Muscle of leg (tissue), 3 donors: ENCODE measurements at regions not wholly inside any gene's neighbourhood (a gene's known extent, or its start where the extent isn't known, plus 50 kb on each side); places are given as distances from the start of the nearest gene placed in this dataset.

ENCODE experiments used
- DNase-seq: peaks from one replicate; pipeline ENCODE4 v3.0.0; 2013
- H3K27ac ChIP-seq: one replicate; pipeline ENCODE4 v1.5.1; 2013; ENCODE audit warnings: mild to moderate bottlenecking, low read length, control low read depth
- H3K27me3 ChIP-seq: one replicate; pipeline ENCODE4 v1.6.1; 2013; ENCODE audit warnings: low read length; ENCODE audit not compliant: control insufficient read depth, insufficient read depth
- H3K36me3 ChIP-seq: one replicate; pipeline ENCODE4 v1.6.1; 2013; ENCODE audit warnings: low read length; ENCODE audit not compliant: control insufficient read depth, insufficient read depth
- H3K4me1 ChIP-seq: one replicate; pipeline ENCODE4 v1.6.1; 2013; ENCODE audit warnings: low read length; ENCODE audit not compliant: control insufficient read depth, insufficient read depth
- H3K4me3 ChIP-seq: one replicate; pipeline ENCODE4 v1.5.1; 2013; ENCODE audit warnings: low read length, control low read depth
- H3K9me3 ChIP-seq: replicated peaks from 2 replicates; pipeline ENCODE4 v1.6.1; 2013; ENCODE audit warnings: low read depth, low read length; ENCODE audit not compliant: control insufficient read depth
- WGBS: methylation state at CpG from one replicate; pipeline ENCODE4 v1.1.5; 2013; ENCODE audit warnings: missing lambda C conversion rate; ENCODE audit not compliant: insufficient coverage; 5-methylcytosine and 5-hydroxymethylcytosine counted together

DNA sequence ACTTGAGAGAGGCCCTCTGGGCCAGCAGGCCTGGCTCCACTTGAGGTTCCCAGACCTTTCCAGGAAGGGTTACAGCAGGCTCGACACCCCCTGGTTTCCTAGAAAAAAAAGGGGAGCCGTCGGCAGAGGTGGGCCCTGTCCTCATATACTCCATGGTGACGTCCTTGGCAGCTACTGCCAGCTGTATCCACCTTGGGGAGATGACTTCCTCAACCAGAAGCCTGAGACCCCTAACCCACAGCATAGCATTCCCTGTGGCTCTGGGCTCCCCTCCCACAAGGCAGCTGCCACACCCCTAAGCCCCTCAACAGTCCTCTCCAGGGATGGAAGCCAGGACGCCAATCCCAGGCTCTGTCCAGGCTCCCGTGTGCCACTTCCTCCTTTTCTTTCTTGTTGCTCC is 294.8 kb downstream of the CDC5L start:
- WGBS, result 69% methylated on average over 6 of the region's 6 CpGs
- no peak for DNase-seq
- Histone ChIP-seq H3K36me3 (no peaks in the 10 kb centered on the region), H3K9me3 (no peaks in the 10 kb centered on the region), H3K4me3 (no peak overlapping the region), H3K4me1 (no peaks in the 10 kb centered on the region), H3K27ac (no peak overlapping the region), H3K27me3 (peaks cover 5% of the 10 kb centered on the region)

DNA sequence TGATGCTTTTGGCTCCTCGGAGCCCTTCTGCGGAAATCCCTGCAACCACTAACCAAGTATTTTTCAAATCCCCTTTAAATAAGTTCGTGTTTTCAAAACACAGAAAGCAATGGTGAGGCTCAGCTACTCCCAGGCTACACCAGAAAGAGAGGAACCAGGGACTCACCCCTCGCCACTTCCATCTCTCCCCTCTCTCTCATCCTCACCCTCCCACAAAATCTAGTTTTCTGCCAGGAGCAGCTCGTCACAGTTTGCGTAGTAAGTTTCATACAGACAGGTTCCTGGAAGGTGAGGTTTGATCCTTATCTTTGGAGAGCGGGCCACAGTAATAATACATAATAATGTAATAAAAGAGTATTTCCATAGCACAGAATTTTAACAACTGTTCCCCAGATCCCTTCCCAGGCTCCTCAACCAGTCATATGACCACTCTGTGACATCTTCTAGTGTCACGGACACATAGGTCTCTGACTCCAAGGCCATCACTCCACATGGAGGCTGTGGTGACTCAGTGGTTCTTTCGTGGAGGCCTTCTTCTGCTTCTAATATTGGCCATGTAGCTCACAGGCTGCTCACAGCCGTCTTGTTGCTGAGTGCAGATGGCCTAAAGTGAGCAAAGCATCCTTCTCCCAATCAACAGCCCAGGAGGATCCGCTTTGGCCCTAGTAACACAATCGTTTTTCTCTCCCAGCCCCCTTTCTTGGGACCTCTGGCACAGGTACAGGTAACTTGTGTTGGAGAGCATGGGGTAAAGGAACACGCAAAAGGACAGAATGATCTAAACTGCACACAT is 295.7 kb downstream of the CDC5L start:
- Histone ChIP-seq H3K4me3 (no peak overlapping the region), H3K27ac (no peak overlapping the region), H3K36me3 (no peaks in the 10 kb centered on the region), H3K9me3 (no peaks in the 10 kb centered on the region), H3K4me1 (no peaks in the 10 kb centered on the region), H3K27me3 (peaks cover 4% of the 10 kb centered on the region)
- no peak for DNase-seq
- WGBS, result 80% methylated on average over 5 of the region's 13 CpGs

- no CpG with 5 or more reads among the region's 2 CpGs for WGBS
- H3K27ac ChIP-seq, result no peak overlapping the region
- H3K4me1 ChIP-seq, result no peaks in the 10 kb centered on the region
- no peaks in the 10 kb centered on the region for H3K27me3 ChIP-seq
- no peak overlapping the region for H3K4me3 ChIP-seq
- H3K36me3 ChIP-seq, result no peaks in the 10 kb centered on the region
- no peak for DNase-seq
- H3K9me3 ChIP-seq, result peaks cover 2% of the 10 kb centered on the region
Observed at GRCh38 chr6:44685213-44685612, 297.7 kb downstream of the CDC5L start.

GRCh38 chr6:44696099-44696498 is 308.6 kb downstream of the CDC5L start:
- WGBS, result no CpG with 5 or more reads among the region's 1 CpG
- DNase-seq, result no peak
- Histone ChIP-seq H3K4me3 (no peak overlapping the region), H3K27me3 (peaks cover 11% of the 10 kb centered on the region), H3K36me3 (no peaks in the 10 kb centered on the region), H3K27ac (no peak overlapping the region), H3K4me1 (peaks cover 22% of the 10 kb centered on the region), H3K9me3 (no peaks in the 10 kb centered on the region)

- WGBS, result 39% methylated on average over 2 of the region's 6 CpGs
- no peak overlapping the region for H3K4me3 ChIP-seq
- H3K9me3 ChIP-seq, result no peaks in the 10 kb centered on the region
- peaks cover 22% of the 10 kb centered on the region for H3K4me1 ChIP-seq
- peaks cover 13% of the 10 kb centered on the region for H3K27me3 ChIP-seq
- peak; percentile 36 for DNase-seq
- no peak overlapping the region for H3K27ac ChIP-seq
- no peaks in the 10 kb centered on the region for H3K36me3 ChIP-seq
Observed at GRCh38 chr6:44696686-44697085, 309.2 kb downstream of the CDC5L start.

DNA sequence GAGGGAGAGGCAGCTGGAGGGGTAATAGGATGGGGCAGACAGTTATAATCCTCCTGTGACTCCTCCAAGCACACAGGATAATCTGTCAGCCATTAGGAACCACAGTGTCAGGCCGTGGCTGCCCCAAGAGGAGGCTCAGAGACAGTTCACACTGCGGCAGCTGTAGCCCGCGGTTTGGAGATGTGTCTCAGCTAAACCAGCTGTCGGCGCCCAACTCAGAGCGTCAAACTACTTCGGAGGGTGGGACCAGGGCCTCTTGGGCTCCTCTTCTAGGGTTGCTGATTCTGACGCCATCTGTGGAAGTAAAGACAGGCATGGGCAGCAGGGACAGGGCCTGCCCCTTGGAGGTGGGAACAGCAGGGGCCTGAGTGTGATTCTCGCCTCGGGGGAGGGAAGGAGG is 309.8 kb downstream of the CDC5L start:
- Histone ChIP-seq H3K4me1 (peaks cover 22% of the 10 kb centered on the region), H3K27me3 (peaks cover 13% of the 10 kb centered on the region), H3K36me3 (no peaks in the 10 kb centered on the region), H3K4me3 (no peak overlapping the region), H3K9me3 (no peaks in the 10 kb centered on the region), H3K27ac (no peak overlapping the region)
- WGBS, result 42% methylated on average over 11 of the region's 11 CpGs
- DNase-seq, result peak; percentile 79

DNA sequence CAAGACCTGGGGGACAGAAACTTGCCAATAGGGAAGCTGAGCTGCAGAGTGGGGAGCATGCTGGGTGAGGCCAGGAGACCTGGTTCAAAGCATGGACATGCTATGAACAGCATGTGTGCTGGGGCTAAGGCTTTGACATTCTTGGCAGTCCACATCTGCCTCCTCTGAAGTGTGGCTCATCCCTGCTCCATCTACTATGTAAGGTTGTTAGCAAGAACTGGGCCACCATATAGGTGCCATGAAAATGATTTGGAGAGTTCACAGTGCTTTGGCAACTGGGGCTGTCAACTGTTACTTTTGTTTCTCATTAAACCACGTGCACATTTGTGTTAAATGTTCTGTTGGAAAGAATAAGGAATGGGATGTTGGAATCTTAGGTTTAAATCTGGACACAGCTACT is 311.1 kb downstream of the CDC5L start:
- peaks cover 22% of the 10 kb centered on the region for H3K4me1 ChIP-seq
- no peak for DNase-seq
- no peaks in the 10 kb centered on the region for H3K9me3 ChIP-seq
- WGBS, result 33% methylated on average over 1 of the region's 1 CpG
- H3K4me3 ChIP-seq, result no peak overlapping the region
- peaks cover 12% of the 10 kb centered on the region for H3K27me3 ChIP-seq
- H3K36me3 ChIP-seq, result no peaks in the 10 kb centered on the region
- no peak overlapping the region for H3K27ac ChIP-seq

DNA sequence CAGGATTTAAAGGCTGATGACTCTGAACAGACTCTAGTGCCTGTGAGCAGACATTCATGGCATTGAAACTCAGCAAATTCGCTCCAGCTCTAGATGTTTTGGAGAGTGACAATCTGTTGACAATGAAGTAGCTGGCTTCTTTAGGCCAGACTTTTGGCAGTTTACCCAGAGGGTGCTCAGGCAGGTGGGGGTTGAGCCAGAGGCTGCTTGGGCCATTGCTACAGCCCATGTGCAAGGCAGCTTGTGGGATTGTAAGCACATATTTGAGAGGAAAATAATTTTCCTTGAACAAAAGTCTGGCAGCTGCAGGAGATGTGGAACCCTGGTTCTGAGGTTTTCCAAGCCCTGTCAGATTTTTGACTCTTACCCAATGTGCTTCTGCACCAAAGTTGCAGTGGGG is 311.6 kb downstream of the CDC5L start:
- no peak overlapping the region for H3K27ac ChIP-seq

DNA sequence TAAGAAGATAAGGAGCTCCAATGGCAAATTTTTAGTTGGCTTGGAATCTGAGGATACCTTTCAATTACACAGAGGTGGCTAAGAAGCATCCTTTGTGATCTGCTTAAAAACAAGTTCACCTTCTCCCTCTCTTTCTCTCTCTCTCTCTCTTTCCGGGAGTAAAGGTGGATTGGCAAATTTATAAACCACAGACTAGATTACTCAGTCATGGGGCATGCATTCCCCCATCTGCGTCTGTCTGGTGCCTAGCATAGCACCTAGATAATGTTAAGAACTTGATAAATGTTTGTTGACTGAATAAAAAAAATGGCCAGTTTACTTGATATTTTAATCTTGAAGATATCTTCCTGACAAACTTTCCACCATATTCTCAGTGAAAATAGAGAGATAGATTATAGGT is 312.3 kb downstream of the CDC5L start:
- DNase-seq, result no peak
- WGBS, result no CpG with 5 or more reads among the region's 2 CpGs
- no peaks in the 10 kb centered on the region for H3K36me3 ChIP-seq
- peaks cover 22% of the 10 kb centered on the region for H3K4me1 ChIP-seq
- peaks cover 10% of the 10 kb centered on the region for H3K27me3 ChIP-seq
- no peaks in the 10 kb centered on the region for H3K9me3 ChIP-seq
- no peak overlapping the region for H3K4me3 ChIP-seq
- H3K27ac ChIP-seq, result no peak overlapping the region

More for the DNA sequence above, 311.6 kb downstream of the CDC5L start:
- no peaks in the 10 kb centered on the region for H3K9me3 ChIP-seq
- peaks cover 10% of the 10 kb centered on the region for H3K27me3 ChIP-seq
- H3K4me1 ChIP-seq, result peaks cover 22% of the 10 kb centered on the region
- 29% methylated on average over 1 of the region's 1 CpG for WGBS
- H3K36me3 ChIP-seq, result no peaks in the 10 kb centered on the region
- H3K4me3 ChIP-seq, result no peak overlapping the region
- DNase-seq, result peak; percentile 35

DNA sequence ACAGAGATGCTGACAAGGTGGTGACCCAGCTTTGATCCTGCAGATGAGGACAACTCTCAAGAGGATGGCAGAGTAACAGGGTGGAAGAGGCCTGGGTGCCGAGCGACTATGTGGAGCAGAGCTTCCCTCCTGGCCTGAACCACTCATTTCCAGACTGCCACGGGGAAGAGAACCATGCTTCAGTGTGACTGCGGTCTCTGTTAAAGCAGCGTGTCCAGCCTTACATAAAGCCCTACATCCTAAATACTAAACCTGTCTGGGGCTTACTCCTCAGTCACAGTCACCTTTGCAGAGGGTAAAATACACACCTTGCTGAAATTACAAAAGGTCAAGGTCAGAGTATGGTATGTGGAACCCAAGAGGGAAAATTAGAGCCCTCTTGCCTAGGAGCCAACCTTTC is 312.9 kb downstream of the CDC5L start:
- H3K4me3 ChIP-seq, result no peak overlapping the region
- H3K36me3 ChIP-seq, result no peaks in the 10 kb centered on the region
- no CpG with 5 or more reads among the region's 5 CpGs for WGBS
- peaks cover 10% of the 10 kb centered on the region for H3K27me3 ChIP-seq
- H3K4me1 ChIP-seq, result peaks cover 22% of the 10 kb centered on the region
- no peaks in the 10 kb centered on the region for H3K9me3 ChIP-seq
- no peak for DNase-seq
- H3K27ac ChIP-seq, result no peak overlapping the region
